Tibial nerve (tissue), 4 donors: ENCODE measurements at regions not wholly inside any gene's neighbourhood (a gene's known extent, or its start where the extent isn't known, plus 50 kb on each side); places are given as distances from the start of the nearest gene placed in this dataset.

Experiments
- DNase-seq, 2 donors: peaks; one replicate each; pipeline ENCODE4 v3.0.0-alpha.2; 2019; ENCODE audit warnings: low spot score in 2 of 2
- H3K27ac ChIP-seq, 4 donors: fragments of 200-600 bp; sonication (generic) in 3 of 4; one replicate each; pipeline ENCODE4 v1.5.1; 2017 to 2019; ENCODE audit warnings: mild to moderate bottlenecking in 1 of 4
- H3K27me3 ChIP-seq, 2 donors: fragments of 200-600 bp; sonication (generic) in 1 of 2; one replicate each; pipeline versions ENCODE4 v1.5.1 to v1.6.0; 2017 to 2019
- H3K36me3 ChIP-seq, 3 donors: fragments of 200-600 bp; sonication (generic); one replicate each; pipeline ENCODE4 v1.5.1; 2018 to 2019
- H3K4me1 ChIP-seq, 4 donors: fragments of 200-600 bp; sonication (generic) in 3 of 4; one replicate each; pipeline ENCODE4 v1.5.1; 2017 to 2019
- H3K4me3 ChIP-seq, 4 donors: fragments of 200-600 bp; sonication (generic) in 3 of 4; one replicate each; pipeline ENCODE4 v1.5.1; 2017 to 2019; ENCODE audit warnings: mild to moderate bottlenecking in 1 of 4, moderate library complexity in 1 of 4
- H3K9me3 ChIP-seq, 4 donors: fragments of 200-600 bp; sonication (generic) in 3 of 4; one replicate each; pipeline ENCODE4 v1.5.1; 2017 to 2019
- CTCF ChIP-seq, 5 experiments: fragments of 200-600 bp in 3 of 5; fragments of 450-650 bp in 2 of 5; sonication (generic) in 3 of 5; IDR thresholded peaks; one replicate each; pipeline ENCODE4 v1.5.1; 2016 to 2019; ENCODE audit warnings: antibody characterized with exemption in 5 of 5, mild to moderate bottlenecking in 3 of 5, moderate library complexity in 2 of 5
- EP300 ChIP-seq, 2 donors: sonication (generic); formaldehyde crosslinking; IDR thresholded peaks; one replicate each; pipeline ENCODE4 v1.6.1; 2017; ENCODE audit warnings: antibody characterized with exemption in 2 of 2, mild to moderate bottlenecking in 1 of 2
- POLR2A ChIP-seq, 2 donors: fragments of 450-650 bp; IDR thresholded peaks; one replicate each; pipeline ENCODE4 v1.6.1; 2017; ENCODE audit warnings: antibody characterized with exemption in 2 of 2, mild to moderate bottlenecking in 2 of 2, moderate library complexity in 2 of 2
- WGBS, 2 donors: methylation state at CpG; one replicate each; pipeline ENCODE4 v1.1.5; 2018; 5-methylcytosine and 5-hydroxymethylcytosine counted together

GRCh38 chr5:167833456-167833855, 458.0 kb upstream of the WWC1 start:
- DNase-seq: no peak
- H3K27ac ChIP-seq: no peak overlapping the region
- no peak overlapping the region for H3K4me3 ChIP-seq
- no peaks in the 10 kb centered on the region for H3K9me3 ChIP-seq
- no peaks in the 10 kb centered on the region for H3K36me3 ChIP-seq
- no peaks in the 10 kb centered on the region for H3K27me3 ChIP-seq
- H3K4me1 ChIP-seq: peaks cover 0 to 13% (median 0%) of the 10 kb centered on the region in 4 donors
- 91 to 93% methylated on average over 6 of the region's 6 CpGs for WGBS, 2 donors
- TF ChIP-seq EP300 (IDR thresholded peaks at IDR 0.05): no peak
- no peak for TF ChIP-seq CTCF (IDR thresholded peaks at IDR 0.05)
- TF ChIP-seq POLR2A (IDR thresholded peaks at IDR 0.05): no peak

DNA sequence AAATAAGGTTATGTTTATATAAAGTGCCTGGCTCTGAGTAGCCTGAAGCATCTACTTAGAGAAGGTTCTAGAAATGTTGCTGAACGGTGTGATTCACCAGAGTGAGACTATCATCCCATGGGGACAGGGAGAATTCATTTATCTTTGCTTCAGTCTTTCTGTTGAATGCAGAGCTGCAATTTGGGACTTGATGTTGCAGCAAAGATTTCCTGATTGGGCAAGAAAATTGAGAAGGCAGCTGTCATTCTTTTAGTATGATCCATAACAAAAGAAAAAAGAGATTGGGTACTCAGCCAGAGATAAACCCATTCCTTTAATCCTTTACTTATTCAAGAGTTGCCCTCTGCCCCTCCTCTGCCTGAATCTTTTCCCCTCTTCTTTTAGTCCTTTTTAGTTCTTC, 456.3 kb upstream of the WWC1 start:
- 48 to 51% methylated on average over 1 of the region's 1 CpG for WGBS, 2 donors

GRCh38 chr5:167837127-167837526, 454.3 kb upstream of the WWC1 start:
- H3K27ac ChIP-seq: no peak overlapping the region
- no peaks in the 10 kb centered on the region for H3K9me3 ChIP-seq
- H3K4me1 ChIP-seq: peaks cover 0 to 6% (median 0%) of the 10 kb centered on the region in 4 donors
- DNase-seq: no peak
- 96 to 97% methylated on average over 2 of the region's 2 CpGs for WGBS, 2 donors
- no peak overlapping the region for H3K4me3 ChIP-seq
- TF ChIP-seq POLR2A (IDR thresholded peaks at IDR 0.05) (no peak), EP300 (IDR thresholded peaks at IDR 0.05) (no peak), CTCF (IDR thresholded peaks at IDR 0.05) (no peak)
- no peaks in the 10 kb centered on the region for H3K36me3 ChIP-seq
- H3K27me3 ChIP-seq: no peaks in the 10 kb centered on the region

More for the DNA sequence above, 456.3 kb upstream of the WWC1 start:
- Histone ChIP-seq H3K27me3 (no peaks in the 10 kb centered on the region), H3K27ac (no peak overlapping the region), H3K36me3 (no peaks in the 10 kb centered on the region), H3K9me3 (no peaks in the 10 kb centered on the region), H3K4me1 (peaks cover 0 to 10% (median 0%) of the 10 kb centered on the region in 4 donors), H3K4me3 (no peak overlapping the region)
- TF ChIP-seq CTCF (IDR thresholded peaks at IDR 0.05) (no peak), POLR2A (IDR thresholded peaks at IDR 0.05) (no peak), EP300 (IDR thresholded peaks at IDR 0.05) (no peak)
- no peak for DNase-seq

DNA sequence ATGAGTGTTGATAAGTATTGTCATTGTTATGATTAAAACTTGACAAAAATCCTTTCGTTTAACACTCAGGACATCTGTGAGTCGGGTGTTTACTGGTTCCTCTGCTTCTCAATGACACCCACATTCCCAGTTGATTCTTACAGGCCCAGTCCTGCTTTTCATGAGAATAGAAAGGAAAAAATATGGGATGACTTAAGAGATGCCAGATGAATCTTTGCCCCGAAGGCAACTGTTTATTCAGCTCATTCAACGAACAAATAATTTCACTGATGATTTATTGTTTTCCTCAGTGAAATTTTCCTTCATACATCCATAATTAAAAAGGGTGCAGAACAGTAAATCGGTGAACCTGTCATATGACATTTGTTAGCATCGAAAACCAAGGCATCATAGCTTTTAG, 452.4 kb upstream of the WWC1 start:
- no peaks in the 10 kb centered on the region for H3K36me3 ChIP-seq
- peak overlapping the region in 1 of 4 donors; percentile 22 for H3K27ac ChIP-seq
- no peaks in the 10 kb centered on the region for H3K4me1 ChIP-seq
- H3K9me3 ChIP-seq: no peaks in the 10 kb centered on the region
- 59 to 60% methylated on average over 6 of the region's 6 CpGs for WGBS, 2 donors
- TF ChIP-seq EP300 (IDR thresholded peaks at IDR 0.05): no peak
- TF ChIP-seq POLR2A (IDR thresholded peaks at IDR 0.05): no peak
- no peak for TF ChIP-seq CTCF (IDR thresholded peaks at IDR 0.05)
- no peaks in the 10 kb centered on the region for H3K27me3 ChIP-seq
- DNase-seq: no peak
- H3K4me3 ChIP-seq: no peak overlapping the region

GRCh38 chr5:167840527-167841130, 450.8 kb upstream of the WWC1 start:
- Histone ChIP-seq H3K36me3 (no peaks in the 10 kb centered on the region), H3K4me3 (no peak overlapping the region), H3K4me1 (no peaks in the 10 kb centered on the region), H3K9me3 (no peaks in the 10 kb centered on the region), H3K27ac (no peak overlapping the region), H3K27me3 (no peaks in the 10 kb centered on the region)
- DNase-seq: no peak
- TF ChIP-seq EP300 (IDR thresholded peaks at IDR 0.05): no peak
- TF ChIP-seq CTCF (IDR thresholded peaks at IDR 0.05): no peak
- no peak for TF ChIP-seq POLR2A (IDR thresholded peaks at IDR 0.05)
- WGBS, 2 donors: 63 to 67% methylated on average over 8 of the region's 8 CpGs
